Astrocyte (in vitro differentiated cells and primary cell): ENCODE measurements at regions not wholly inside any gene's neighbourhood (a gene's known extent, or its start where the extent isn't known, plus 50 kb on each side); places are given as distances from the start of the nearest gene placed in this dataset.

Experiments
- DNase-seq: peaks from one replicate; pipeline ENCODE4 v3.0.0-alpha.2; 2010; ENCODE audit warnings: low read depth
- FAIRE-seq: peaks from 2 replicates; lab custom pipeline; 2011; peaks lifted over from hg19 to GRCh38; lab: Jason Lieb, UNC
- H2AFZ ChIP-seq: 2 replicates; pipeline ENCODE4 v1.6.0; 2012; ENCODE audit warnings: low read depth, low read length, inconsistent platforms
- H3K27ac ChIP-seq: 2 replicates; pipeline ENCODE4 v1.5.1; 2011; ENCODE audit warnings: low read depth, low read length, inconsistent platforms
- H3K27me3 ChIP-seq: 2 replicates; pipeline ENCODE4 v1.6.0; 2011; ENCODE audit warnings: low read length, inconsistent platforms; ENCODE audit not compliant: insufficient read depth
- H3K36me3 ChIP-seq: 2 replicates; pipeline ENCODE4 v1.5.1; 2011; ENCODE audit warnings: low read length, inconsistent platforms; ENCODE audit not compliant: insufficient read depth
- H3K4me1 ChIP-seq: 2 replicates; pipeline ENCODE4 v1.5.1; 2011; ENCODE audit warnings: low read length, inconsistent platforms; ENCODE audit not compliant: insufficient read depth
- H3K4me2 ChIP-seq: 2 replicates; pipeline ENCODE4 v1.6.0; 2012; ENCODE audit warnings: low read length, inconsistent platforms
- H3K4me3 ChIP-seq: 2 replicates; pipeline ENCODE4 v1.5.1; 2011; ENCODE audit warnings: low read depth, mild to moderate bottlenecking, low read length, inconsistent platforms; ENCODE audit not compliant: insufficient read depth
- H3K79me2 ChIP-seq: 2 replicates; pipeline ENCODE4 v1.6.0; 2012; ENCODE audit warnings: mild to moderate bottlenecking, low read length, inconsistent platforms; ENCODE audit not compliant: insufficient read depth
- H3K9ac ChIP-seq: 2 replicates; pipeline ENCODE4 v1.6.0; 2012; ENCODE audit warnings: mild to moderate bottlenecking, low read length, inconsistent platforms
- H3K9me3 ChIP-seq: 2 replicates; pipeline ENCODE4 v1.5.1; 2012; ENCODE audit warnings: low read depth, mild to moderate bottlenecking, low read length, inconsistent platforms; ENCODE audit not compliant: insufficient read depth
- H4K20me1 ChIP-seq: 2 replicates; pipeline ENCODE4 v1.6.0; 2012; ENCODE audit warnings: low read length, inconsistent platforms; ENCODE audit not compliant: insufficient read depth
- H3K27ac Mint-ChIP-seq: one replicate; pipeline ENCODE4 v1.8.0; 2021; ENCODE audit warnings: mild to moderate bottlenecking, mixed read lengths; ENCODE audit not compliant: unreplicated experiment
- H3K27me3 Mint-ChIP-seq: one replicate; pipeline ENCODE4 v1.8.0; 2021; ENCODE audit warnings: low read depth, mixed read lengths; ENCODE audit not compliant: unreplicated experiment
- H3K36me3 Mint-ChIP-seq: one replicate; pipeline ENCODE4 v1.8.0; 2021; ENCODE audit warnings: low read depth, mixed read lengths; ENCODE audit not compliant: unreplicated experiment
- H3K4me1 Mint-ChIP-seq: one replicate; pipeline ENCODE4 v1.8.0; 2021; ENCODE audit warnings: low read depth, mixed read lengths; ENCODE audit not compliant: unreplicated experiment
- H3K4me3 Mint-ChIP-seq: one replicate; pipeline ENCODE4 v1.8.0; 2021; ENCODE audit warnings: mild to moderate bottlenecking, moderate library complexity, mixed read lengths; ENCODE audit not compliant: unreplicated experiment
- H3K9me3 Mint-ChIP-seq: one replicate; pipeline ENCODE4 v1.8.0; 2021; ENCODE audit warnings: mild to moderate bottlenecking, mixed read lengths; ENCODE audit not compliant: unreplicated experiment
- CTCF ChIP-seq: IDR thresholded peaks from 2 replicates; pipeline ENCODE4 v1.5.1; 2011; ENCODE audit warnings: low read depth, mild to moderate bottlenecking, inconsistent platforms, low read length, moderate library complexity; ENCODE audit not compliant: insufficient read depth
- EZH2 ChIP-seq: IDR thresholded peaks from 2 replicates; pipeline ENCODE4 v1.6.1; 2012; ENCODE audit warnings: mild to moderate bottlenecking, low read length, inconsistent platforms; ENCODE audit not compliant: insufficient read depth

DNA sequence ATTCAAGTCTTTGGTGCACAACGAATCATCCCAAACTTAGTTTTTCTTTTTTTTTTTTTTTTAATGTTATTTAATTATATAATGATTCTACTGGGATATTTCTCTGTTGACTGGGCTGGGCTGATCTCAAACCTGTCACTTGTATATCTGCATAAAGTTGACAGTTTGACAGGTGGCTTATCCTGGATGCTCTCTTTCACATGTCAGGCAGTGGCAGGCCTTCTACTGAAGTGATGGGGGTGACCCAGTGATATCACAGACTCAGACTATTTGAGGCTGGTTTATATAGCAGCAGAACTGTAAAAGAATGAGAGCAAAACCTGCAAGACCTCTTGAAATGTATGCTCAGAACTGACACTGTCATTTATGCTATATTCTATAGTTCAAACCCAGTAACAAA, 1813.5 kb upstream of the CDH6 start:
- no peak overlapping the region for H3K9ac ChIP-seq
- H3K4me2 ChIP-seq = no peak overlapping the region
- FAIRE-seq (no peak), DNase-seq (no peak)
- Mint-ChIP-seq H3K4me1 (no peaks in the 10 kb centered on the region), H3K27ac (no peak overlapping the region), H3K27me3 (no peaks in the 10 kb centered on the region), H3K36me3 (no peaks in the 10 kb centered on the region), H3K4me3 (no peak overlapping the region), H3K9me3 (no peaks in the 10 kb centered on the region)
- no peaks in the 10 kb centered on the region for H3K27me3 ChIP-seq
- H2AFZ ChIP-seq = no peak overlapping the region
- H3K36me3 ChIP-seq = no peaks in the 10 kb centered on the region
- no peak overlapping the region for H3K4me3 ChIP-seq
- H3K9me3 ChIP-seq = peaks cover 2% of the 10 kb centered on the region
- no peak overlapping the region for H3K27ac ChIP-seq
- H4K20me1 ChIP-seq = no peaks in the 10 kb centered on the region
- H3K79me2 ChIP-seq = no peaks in the 10 kb centered on the region
- H3K4me1 ChIP-seq = no peaks in the 10 kb centered on the region
- TF ChIP-seq CTCF (no peak), EZH2 (no peak)

DNA sequence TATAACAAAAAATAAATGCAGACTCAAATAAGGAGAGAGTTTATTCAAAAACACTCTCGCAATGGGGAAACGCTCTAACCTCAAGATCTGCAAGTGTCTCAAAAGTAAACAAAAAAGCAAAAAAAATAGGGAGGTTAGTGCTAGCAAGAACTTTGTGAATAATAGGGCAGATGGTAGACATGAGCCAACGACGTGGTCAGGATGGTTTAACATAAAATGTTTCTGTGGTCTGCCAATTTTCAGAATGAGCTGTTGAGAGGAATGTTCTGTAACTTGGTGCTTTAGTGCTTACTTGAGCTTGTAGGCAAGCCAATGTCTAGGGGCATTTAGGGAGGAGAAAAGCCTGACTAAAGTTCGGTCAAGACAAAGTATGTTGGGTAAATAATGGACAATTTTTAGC, 1813.9 kb upstream of the CDH6 start:
- Histone ChIP-seq H3K79me2 (no peaks in the 10 kb centered on the region), H2AFZ (no peak overlapping the region), H3K4me3 (no peak overlapping the region), H4K20me1 (no peaks in the 10 kb centered on the region), H3K9ac (no peak overlapping the region), H3K36me3 (no peaks in the 10 kb centered on the region), H3K9me3 (peaks cover 2% of the 10 kb centered on the region), H3K4me2 (no peak overlapping the region), H3K4me1 (no peaks in the 10 kb centered on the region), H3K27ac (no peak overlapping the region), H3K27me3 (no peaks in the 10 kb centered on the region)
- FAIRE-seq = no peak
- no peak overlapping the region for H3K4me3 Mint-ChIP-seq
- no peak for DNase-seq
- TF ChIP-seq EZH2 = no peak
- TF ChIP-seq CTCF = no peak
- no peaks in the 10 kb centered on the region for H3K36me3 Mint-ChIP-seq
- H3K9me3 Mint-ChIP-seq = no peaks in the 10 kb centered on the region
- no peaks in the 10 kb centered on the region for H3K4me1 Mint-ChIP-seq
- no peaks in the 10 kb centered on the region for H3K27me3 Mint-ChIP-seq
- H3K27ac Mint-ChIP-seq = no peak overlapping the region

DNA sequence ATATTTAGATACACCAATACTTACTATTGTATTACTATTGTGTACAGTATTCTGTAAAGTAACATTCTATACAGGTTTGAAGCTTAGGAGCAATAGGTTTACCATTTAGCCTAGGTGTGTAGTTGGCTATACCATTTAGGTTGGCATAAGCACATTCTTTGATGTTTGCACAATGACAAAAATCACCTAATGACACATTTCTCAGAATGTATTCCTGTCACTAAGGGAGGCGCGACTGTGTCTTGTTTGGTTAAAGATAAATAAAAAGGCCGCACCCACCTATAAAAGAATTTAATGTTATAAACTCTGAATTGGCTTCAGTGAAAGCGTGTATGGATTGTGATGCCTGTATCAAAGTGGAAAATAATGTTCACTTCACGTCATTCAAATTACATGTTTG, 1815.4 kb upstream of the CDH6 start:
- no peak for FAIRE-seq
- H3K9me3 Mint-ChIP-seq = no peaks in the 10 kb centered on the region
- TF ChIP-seq EZH2 = no peak
- TF ChIP-seq CTCF = no peak
- Histone ChIP-seq H3K27ac (no peak overlapping the region), H3K79me2 (no peaks in the 10 kb centered on the region), H2AFZ (no peak overlapping the region), H3K36me3 (no peaks in the 10 kb centered on the region), H3K4me1 (no peaks in the 10 kb centered on the region), H3K27me3 (no peaks in the 10 kb centered on the region), H3K9ac (no peak overlapping the region), H3K4me3 (no peak overlapping the region), H3K9me3 (peaks cover 2% of the 10 kb centered on the region), H4K20me1 (no peaks in the 10 kb centered on the region), H3K4me2 (no peak overlapping the region)
- H3K27ac Mint-ChIP-seq = no peak overlapping the region
- H3K27me3 Mint-ChIP-seq = no peaks in the 10 kb centered on the region
- DNase-seq = no peak
- H3K36me3 Mint-ChIP-seq = no peaks in the 10 kb centered on the region
- no peak overlapping the region for H3K4me3 Mint-ChIP-seq
- H3K4me1 Mint-ChIP-seq = no peaks in the 10 kb centered on the region
